Endothelial cell (in vitro differentiated cells): ENCODE measurements at regions not wholly inside any gene's neighbourhood (a gene's known extent, or its start where the extent isn't known, plus 50 kb on each side); places are given as distances from the start of the nearest gene placed in this dataset.

ENCODE experiments used
- DNase-seq: peaks from one replicate; pipeline ENCODE4 v3.0.0; 2021; ENCODE audit warnings: low spot score
- H3K27ac Mint-ChIP-seq: one replicate; pipeline ENCODE4 v1.8.0; 2021; ENCODE audit warnings: mixed read lengths, inconsistent platforms; ENCODE audit not compliant: unreplicated experiment
- H3K27me3 Mint-ChIP-seq: one replicate; pipeline ENCODE4 v1.8.0; 2021; ENCODE audit warnings: mild to moderate bottlenecking, moderate library complexity, mixed read lengths, inconsistent platforms; ENCODE audit not compliant: unreplicated experiment
- H3K36me3 Mint-ChIP-seq: one replicate; pipeline ENCODE4 v1.8.0; 2021; ENCODE audit warnings: mild to moderate bottlenecking, low read depth, mixed read lengths, inconsistent platforms; ENCODE audit not compliant: unreplicated experiment
- H3K4me1 Mint-ChIP-seq: one replicate; pipeline ENCODE4 v1.8.0; 2021; ENCODE audit warnings: mild to moderate bottlenecking, mixed read lengths, inconsistent platforms; ENCODE audit not compliant: unreplicated experiment
- H3K4me3 Mint-ChIP-seq: one replicate; pipeline ENCODE4 v1.8.0; 2021; ENCODE audit warnings: mild to moderate bottlenecking, mixed read lengths, inconsistent platforms; ENCODE audit not compliant: unreplicated experiment
- H3K9me3 Mint-ChIP-seq: one replicate; pipeline ENCODE4 v1.8.0; 2021; ENCODE audit warnings: mixed read lengths, inconsistent platforms; ENCODE audit not compliant: unreplicated experiment
- CTCF ChIP-seq: fragments of 200-600 bp; sonication (generic); IDR thresholded peaks from one replicate; pipeline ENCODE4 v1.5.0; 2021; ENCODE audit warnings: antibody characterized with exemption; ENCODE audit not compliant: unreplicated experiment

- TF ChIP-seq CTCF, result no peak
- no peaks in the 10 kb centered on the region for H3K9me3 Mint-ChIP-seq
- no peak overlapping the region for H3K27ac Mint-ChIP-seq
- H3K4me3 Mint-ChIP-seq, result no peak overlapping the region
- H3K36me3 Mint-ChIP-seq, result no peaks in the 10 kb centered on the region
- H3K27me3 Mint-ChIP-seq, result peaks cover 2% of the 10 kb centered on the region
- no peaks in the 10 kb centered on the region for H3K4me1 Mint-ChIP-seq
- DNase-seq, result no peak
Measured at GRCh38 chr2:133822517-133823225, 254.4 kb upstream of the NCKAP5 start.

- no peak for TF ChIP-seq CTCF
- Mint-ChIP-seq H3K4me3 (no peak overlapping the region), H3K9me3 (no peaks in the 10 kb centered on the region), H3K27ac (no peak overlapping the region), H3K36me3 (no peaks in the 10 kb centered on the region), H3K27me3 (peaks cover 2% of the 10 kb centered on the region), H3K4me1 (no peaks in the 10 kb centered on the region)
- no peak for DNase-seq
Measured at GRCh38 chr2:133823226-133823550, 254.9 kb upstream of the NCKAP5 start.

GRCh38 chr2:133824869-133825268, 256.6 kb upstream of the NCKAP5 start:
- DNase-seq, result no peak
- TF ChIP-seq CTCF, result no peak
- no peaks in the 10 kb centered on the region for H3K9me3 Mint-ChIP-seq
- H3K27ac Mint-ChIP-seq, result no peak overlapping the region
- no peak overlapping the region for H3K4me3 Mint-ChIP-seq
- H3K4me1 Mint-ChIP-seq, result no peaks in the 10 kb centered on the region
- H3K36me3 Mint-ChIP-seq, result no peaks in the 10 kb centered on the region
- H3K27me3 Mint-ChIP-seq, result peaks cover 2% of the 10 kb centered on the region

- Mint-ChIP-seq H3K4me1 (no peaks in the 10 kb centered on the region), H3K36me3 (no peaks in the 10 kb centered on the region), H3K9me3 (no peaks in the 10 kb centered on the region), H3K4me3 (no peak overlapping the region), H3K27me3 (peaks cover under 1% of the 10 kb centered on the region), H3K27ac (no peak overlapping the region)
- TF ChIP-seq CTCF, result no peak
- no peak for DNase-seq
Measured at GRCh38 chr2:133825778-133826177, 257.5 kb upstream of the NCKAP5 start.

- no peaks in the 10 kb centered on the region for H3K4me1 Mint-ChIP-seq
- TF ChIP-seq CTCF, result no peak
Measured at GRCh38 chr2:133828913-133829312, 260.6 kb upstream of the NCKAP5 start.

More at GRCh38 chr2:133828913-133829312, 260.6 kb upstream of the NCKAP5 start:
- Mint-ChIP-seq H3K9me3 (no peaks in the 10 kb centered on the region), H3K4me3 (no peak overlapping the region), H3K36me3 (no peaks in the 10 kb centered on the region), H3K27me3 (no peaks in the 10 kb centered on the region), H3K27ac (no peak overlapping the region)
- DNase-seq, result no peak
